ENCODE measurements at regions not wholly inside any gene's neighbourhood (a gene's known extent, or its start where the extent isn't known, plus 50 kb on each side); places are given as distances from the start of the nearest gene placed in this dataset.
A peak's percentile ranks its signal among the peaks of the same experiment; 100 is the strongest.
"Not testable (repeated sequence)": the region's sequence is repeated elsewhere in the genome, so short reads cannot be mapped to it uniquely, and the experiment has no call there.

DNA sequence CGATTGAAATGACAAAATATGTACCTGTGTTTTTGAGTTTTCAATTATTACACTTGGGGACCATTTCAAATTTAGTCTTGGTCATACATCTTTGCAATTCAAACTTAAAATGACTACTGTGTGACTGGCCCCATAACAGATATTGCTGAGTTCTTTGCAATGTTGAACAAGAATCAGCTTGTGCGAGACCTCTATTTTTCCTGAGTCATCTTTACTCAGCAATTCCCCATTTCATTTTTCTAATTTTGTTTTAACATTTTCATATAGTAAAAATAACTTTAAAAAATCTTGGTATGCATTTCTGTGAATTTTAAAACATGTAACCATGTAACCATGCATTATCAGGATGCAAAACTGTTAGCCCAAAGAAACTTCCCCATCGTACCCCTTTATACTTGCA is 678.1 kb downstream of the ANKRD7 start:
- intact Hi-C loops (cut with DNase I), result no loop called here
- H3K4me1 ChIP-seq, result no peaks in the 10 kb centered on the region
- H3K27me3 ChIP-seq, result no peaks in the 10 kb centered on the region
- FAIRE-seq (no peak), DNase-seq (no peak), ATAC-seq (no peak)
- TF ChIP-seq CTCF (IDR thresholded peaks at IDR 0.05), result no peak
- no peak overlapping the region for H3K4me3 ChIP-seq
- no peaks in the 10 kb centered on the region for H3K36me3 ChIP-seq
- no peak overlapping the region for H3K27ac ChIP-seq
- H3K9me3 ChIP-seq, result no peaks in the 10 kb centered on the region
- WGBS, 2 donors, result 63 to 77% methylated on average over 3 of the region's 3 CpGs

DNA sequence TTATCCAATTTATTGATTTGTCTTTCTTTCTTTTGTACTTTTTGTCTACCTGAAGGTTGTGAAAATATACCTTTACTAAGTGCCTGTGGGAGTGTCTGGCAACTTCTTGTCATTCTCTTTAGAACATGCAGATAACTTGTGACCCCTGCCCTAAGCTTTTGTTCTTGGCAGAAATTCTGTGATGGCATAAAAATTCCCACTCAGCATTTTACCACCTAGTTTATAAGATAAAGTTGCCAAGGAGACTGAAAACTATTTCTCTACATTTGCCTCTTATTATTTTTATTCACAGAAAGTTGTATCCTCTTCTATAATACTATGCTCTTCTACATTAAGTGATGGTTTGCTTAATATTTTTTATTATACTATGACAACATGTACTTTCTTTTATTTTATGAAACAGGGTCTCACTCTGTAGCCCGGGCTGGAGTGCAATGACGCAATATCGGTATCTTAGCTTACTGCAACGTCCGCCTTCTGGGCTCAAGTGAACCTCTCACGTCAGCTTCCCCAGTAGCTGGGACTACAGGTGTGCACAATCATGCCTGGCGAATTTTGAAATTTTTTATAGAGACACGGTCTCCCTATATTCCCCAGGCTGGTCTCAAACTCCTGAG is 683.5 kb downstream of the ANKRD7 start:
- H3K4me3 ChIP-seq, result no peak overlapping the region
- no peaks in the 10 kb centered on the region for H3K9me3 ChIP-seq

DNA sequence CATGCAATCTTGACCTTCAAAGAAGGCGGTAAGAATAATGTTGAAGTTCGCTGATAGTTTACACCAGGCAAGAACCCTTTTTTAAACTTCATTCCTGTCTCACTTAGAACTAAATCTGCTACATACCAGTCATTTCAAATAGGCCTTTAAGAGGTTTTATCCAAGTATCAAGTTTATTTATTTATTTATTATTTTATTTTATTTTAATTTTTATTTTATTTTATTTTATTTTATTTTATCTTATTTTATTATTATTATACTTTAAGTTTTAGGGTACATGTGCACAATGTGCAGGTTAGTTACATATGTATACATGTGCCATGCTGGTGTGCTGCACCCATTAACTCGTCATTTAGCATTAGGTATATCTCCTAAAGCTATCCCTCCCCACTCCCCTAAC is 691.6 kb downstream of the ANKRD7 start:
- H3K4me3 ChIP-seq; H3K27me3 ChIP-seq; H3K27ac ChIP-seq; H3K36me3 ChIP-seq; DNase-seq; intact Hi-C loops (cut with DNase I); FAIRE-seq; H3K4me1 ChIP-seq; H3K9me3 ChIP-seq; ATAC-seq: not testable (repeated sequence)
- WGBS, 2 donors, result 78 to 84% methylated on average over 2 to 3 of the region's 3 CpGs

More for the DNA sequence above, 683.5 kb downstream of the ANKRD7 start:
- ATAC-seq (no peak), DNase-seq (no peak), FAIRE-seq (no peak)
- Histone ChIP-seq H3K4me1 (no peaks in the 10 kb centered on the region), H3K27me3 (no peaks in the 10 kb centered on the region), H3K36me3 (no peaks in the 10 kb centered on the region), H3K27ac (no peak overlapping the region)
- TF ChIP-seq CTCF (IDR thresholded peaks at IDR 0.05), result no peak
- WGBS, 2 donors, result 78 to 86% methylated on average over 8 of the region's 8 CpGs
- intact Hi-C loops (cut with DNase I), result no loop called here

GRCh38 chr7:118918556-118918955 is 694.1 kb downstream of the ANKRD7 start:
- peak; percentile 66 for FAIRE-seq
- H3K9me3 ChIP-seq, result no peaks in the 10 kb centered on the region
- no peaks in the 10 kb centered on the region for H3K27me3 ChIP-seq
- no peak overlapping the region for H3K27ac ChIP-seq
- 34 to 41% methylated on average over 2 of the region's 2 CpGs for WGBS, 2 donors
- intact Hi-C loops (cut with DNase I), result no loop called here
- TF ChIP-seq CTCF (IDR thresholded peaks at IDR 0.05), result peak in 1 of 4 donors; percentile 8
- no peaks in the 10 kb centered on the region for H3K36me3 ChIP-seq
- no peaks in the 10 kb centered on the region for H3K4me1 ChIP-seq
- DNase-seq, result no peak
- no peak overlapping the region for H3K4me3 ChIP-seq
- no peak for ATAC-seq

GRCh38 chr7:118938845-118939244 is 714.3 kb downstream of the ANKRD7 start:
- no peak overlapping the region for H3K27ac ChIP-seq
- ATAC-seq (no peak), DNase-seq (no peak), FAIRE-seq (no peak)
- H3K4me1 ChIP-seq, result no peaks in the 10 kb centered on the region
- H3K4me3 ChIP-seq, result no peak overlapping the region
- no peaks in the 10 kb centered on the region for H3K9me3 ChIP-seq
- no peak for TF ChIP-seq CTCF (IDR thresholded peaks at IDR 0.05)
- no peaks in the 10 kb centered on the region for H3K36me3 ChIP-seq
- intact Hi-C loops (cut with DNase I), result no loop called here
- 45 to 70% methylated on average over 1 of the region's 1 CpG for WGBS, 2 donors
- peaks cover 0 to 4% (median 0%) of the 10 kb centered on the region in 4 donors for H3K27me3 ChIP-seq
